SW480 (cell line): ENCODE measurements at regions not wholly inside any gene's neighbourhood (a gene's known extent, or its start where the extent isn't known, plus 50 kb on each side); places are given as distances from the start of the nearest gene placed in this dataset.
"Not testable (repeated sequence)": the region's sequence is repeated elsewhere in the genome, so short reads cannot be mapped to it uniquely, and the experiment has no call there.

Experiments used
- DNase-seq: peaks from one replicate; pipeline ENCODE4 v3.0.0-alpha.2; 2016; ENCODE audit warnings: low spot score

DNA sequence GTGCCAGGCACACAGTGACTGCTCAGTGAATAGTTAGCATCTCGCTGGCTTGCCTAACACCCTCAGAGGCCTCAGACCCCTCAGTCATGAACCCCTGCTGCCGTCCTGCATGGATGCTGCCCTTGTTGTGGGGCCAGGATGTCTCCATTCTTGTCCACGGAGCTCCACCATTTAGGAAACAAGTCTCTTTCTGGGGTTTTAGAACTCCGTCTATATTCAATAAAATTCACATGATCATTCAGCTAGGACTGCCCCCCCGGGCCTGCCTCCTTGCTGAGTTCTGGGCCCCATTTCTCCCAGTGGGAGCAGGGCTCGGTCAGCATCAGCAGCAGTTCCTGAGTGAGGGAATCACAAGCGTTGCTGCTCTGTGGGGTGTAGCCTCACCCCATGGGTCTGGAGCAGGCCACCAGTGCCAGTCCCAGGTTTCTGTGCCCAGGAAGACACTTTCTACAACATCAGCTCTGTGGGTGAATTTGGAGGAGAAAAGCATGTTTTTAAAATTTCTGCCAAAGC, 134.1 kb downstream of the RHOU start:
- DNase-seq: no peak

DNA sequence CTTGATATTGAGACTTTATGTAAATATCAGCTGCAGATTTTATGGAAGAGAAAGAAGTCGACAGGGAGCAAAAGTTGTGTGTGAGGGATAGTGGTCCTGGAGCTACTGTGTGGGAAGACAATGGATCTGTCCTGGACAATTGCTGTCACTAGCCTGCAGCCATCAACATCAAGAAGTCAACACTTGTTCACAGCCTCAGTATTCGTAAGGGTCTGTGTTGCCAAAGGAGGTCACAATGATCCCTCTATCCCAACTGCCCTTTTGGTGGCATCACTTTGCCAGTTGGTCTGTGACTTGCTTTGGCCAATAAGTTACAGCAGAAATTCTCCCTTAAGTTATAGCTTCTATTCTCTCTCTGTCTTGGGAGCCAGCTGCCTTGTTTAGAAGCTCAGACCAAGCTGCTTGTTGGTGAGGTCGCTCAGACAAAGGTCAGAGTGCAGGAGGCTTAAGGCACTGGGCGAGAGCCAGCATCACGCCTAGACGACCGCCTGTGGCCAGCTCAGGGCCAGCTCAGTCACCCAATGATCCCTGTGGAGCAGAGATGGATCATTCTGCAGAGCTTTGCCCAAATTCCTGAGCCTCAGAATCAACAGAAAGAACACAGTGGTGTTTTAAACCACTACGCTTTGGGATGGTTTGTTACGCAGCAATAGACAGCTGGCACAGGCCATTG, 134.9 kb downstream of the RHOU start:
- DNase-seq: no peak

DNA sequence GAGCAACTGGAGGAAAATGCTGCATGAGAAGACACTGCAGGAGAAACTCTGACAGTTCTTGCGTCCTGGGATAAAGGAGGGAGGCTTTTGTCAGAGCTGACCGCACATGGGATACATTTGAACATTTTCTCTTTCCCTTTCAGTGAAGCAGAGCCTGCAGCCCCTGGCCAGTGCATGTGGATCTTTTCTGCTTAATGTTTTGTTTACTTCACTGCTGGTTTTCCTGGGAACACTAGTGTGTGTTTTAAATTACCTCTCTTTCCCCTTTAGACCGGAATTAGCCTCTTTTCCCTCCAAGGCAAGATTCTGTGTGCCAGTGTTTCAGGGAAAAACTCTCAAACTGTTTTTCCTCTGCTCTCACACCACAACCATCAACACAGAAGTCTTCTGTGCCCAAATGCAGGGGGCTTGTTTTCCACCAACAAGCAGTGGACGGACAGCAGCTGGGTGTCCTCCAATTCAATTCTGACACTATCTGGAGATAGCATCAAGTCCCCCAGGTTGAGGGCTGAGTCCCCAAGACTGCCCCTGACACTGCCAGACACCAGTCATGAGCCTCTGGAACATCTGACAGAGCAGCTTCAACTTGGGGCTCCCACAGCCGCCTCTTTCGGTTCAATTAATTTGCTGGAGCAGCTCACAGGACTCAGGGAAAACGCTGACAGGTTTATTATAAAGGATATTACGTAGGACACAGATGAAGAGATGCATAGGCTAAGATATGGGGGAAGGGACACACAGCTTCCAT, 136.2 kb downstream of the RHOU start:
- DNase-seq: no peak

DNA sequence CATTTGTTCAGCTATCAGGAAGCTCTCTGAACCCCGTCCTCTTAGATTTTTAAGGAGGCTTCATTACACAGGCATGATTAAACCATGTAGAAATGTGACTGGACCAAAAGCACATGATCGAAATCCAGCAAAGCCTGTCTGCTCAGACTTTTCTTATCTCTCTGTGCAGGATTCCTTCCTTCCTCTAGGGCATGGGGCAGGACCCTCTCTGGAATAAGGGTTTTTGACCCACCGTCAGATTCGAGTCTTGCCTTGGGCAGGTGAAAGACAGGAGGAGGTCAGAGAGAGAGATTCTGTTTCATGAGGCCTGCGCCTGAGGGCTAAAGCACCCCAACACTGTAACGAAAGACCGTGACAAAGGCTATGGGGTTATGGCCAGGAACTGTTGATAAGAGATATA, 136.8 kb downstream of the RHOU start:
- no peak for DNase-seq

DNA sequence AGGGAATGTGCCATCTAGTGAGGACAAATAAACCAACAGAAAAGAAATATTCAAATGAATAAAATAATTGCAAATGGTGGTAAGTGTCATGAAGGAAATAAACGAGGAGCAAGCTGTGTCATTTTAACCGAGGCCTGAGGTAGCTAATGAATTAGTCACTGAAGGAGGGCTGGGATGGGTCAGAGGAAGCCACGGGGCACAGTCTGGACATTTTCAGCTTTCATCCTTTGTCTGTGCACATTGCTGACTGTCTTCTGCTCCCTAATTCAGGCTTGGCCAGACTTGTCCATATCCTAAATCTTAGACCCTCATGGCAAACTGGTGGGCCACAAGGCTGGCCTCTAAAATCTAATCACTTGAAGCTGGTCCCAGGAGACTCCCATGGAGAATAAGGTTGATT, 138.4 kb downstream of the RHOU start:
- no peak for DNase-seq

DNA sequence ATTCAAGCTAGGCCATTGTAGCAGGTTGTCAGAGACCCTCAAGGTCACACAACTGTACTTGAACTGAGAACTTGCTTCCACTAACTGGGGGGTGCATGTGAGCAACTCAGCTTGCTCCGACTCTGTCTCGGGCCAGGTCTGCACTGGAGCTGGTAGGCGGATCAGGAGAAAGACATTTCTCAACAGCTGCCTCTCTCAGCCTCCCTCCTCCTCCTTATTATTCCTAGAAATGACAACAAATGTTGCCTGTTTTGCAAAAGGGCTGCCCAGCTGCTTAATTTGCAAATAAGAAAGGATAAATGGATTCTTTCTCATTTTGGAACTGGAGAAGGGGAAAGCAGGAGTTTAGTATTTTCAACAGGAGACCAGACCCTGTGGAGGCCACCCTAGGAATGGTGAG, 140.5 kb downstream of the RHOU start:
- DNase-seq: no peak

DNA sequence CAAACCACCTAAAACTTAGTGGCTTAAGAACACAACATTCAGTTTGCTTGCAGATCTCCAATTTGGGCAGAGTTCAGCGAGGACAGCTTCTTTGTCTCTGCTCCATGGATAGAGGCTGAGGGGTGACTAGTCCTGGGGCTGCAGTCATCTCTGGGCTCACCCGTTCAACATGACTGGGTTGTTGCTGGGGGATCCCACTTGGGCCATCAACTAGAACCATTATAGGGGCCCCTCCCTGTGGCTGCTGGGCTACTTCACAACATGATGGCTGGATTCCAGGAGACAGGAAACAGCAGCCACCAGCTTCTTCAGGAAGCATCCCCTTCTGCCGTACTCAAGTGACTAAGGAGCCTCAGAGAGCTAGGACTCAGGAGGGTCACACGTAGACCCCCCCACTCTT, 140.9 kb downstream of the RHOU start:
- DNase-seq: no peak

DNA sequence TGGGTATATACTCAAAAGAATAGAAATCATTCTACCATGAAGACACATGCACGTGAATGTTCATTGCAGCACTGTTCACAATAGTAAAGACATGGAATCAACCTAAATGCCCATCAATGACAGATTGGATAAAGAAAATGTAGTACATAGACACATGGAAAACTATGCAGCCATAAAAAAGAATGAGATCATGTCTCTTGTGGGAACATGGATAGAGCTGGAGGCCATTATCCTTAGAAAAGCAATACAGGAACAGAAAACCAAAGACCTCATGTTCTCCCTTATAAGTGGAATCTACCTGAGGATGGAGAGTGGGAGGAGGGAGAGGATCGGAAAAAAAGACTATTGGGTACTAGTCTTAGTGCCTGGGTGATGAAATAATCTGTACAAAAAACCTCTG, 143.9 kb downstream of the RHOU start:
- DNase-seq: no peak

DNA sequence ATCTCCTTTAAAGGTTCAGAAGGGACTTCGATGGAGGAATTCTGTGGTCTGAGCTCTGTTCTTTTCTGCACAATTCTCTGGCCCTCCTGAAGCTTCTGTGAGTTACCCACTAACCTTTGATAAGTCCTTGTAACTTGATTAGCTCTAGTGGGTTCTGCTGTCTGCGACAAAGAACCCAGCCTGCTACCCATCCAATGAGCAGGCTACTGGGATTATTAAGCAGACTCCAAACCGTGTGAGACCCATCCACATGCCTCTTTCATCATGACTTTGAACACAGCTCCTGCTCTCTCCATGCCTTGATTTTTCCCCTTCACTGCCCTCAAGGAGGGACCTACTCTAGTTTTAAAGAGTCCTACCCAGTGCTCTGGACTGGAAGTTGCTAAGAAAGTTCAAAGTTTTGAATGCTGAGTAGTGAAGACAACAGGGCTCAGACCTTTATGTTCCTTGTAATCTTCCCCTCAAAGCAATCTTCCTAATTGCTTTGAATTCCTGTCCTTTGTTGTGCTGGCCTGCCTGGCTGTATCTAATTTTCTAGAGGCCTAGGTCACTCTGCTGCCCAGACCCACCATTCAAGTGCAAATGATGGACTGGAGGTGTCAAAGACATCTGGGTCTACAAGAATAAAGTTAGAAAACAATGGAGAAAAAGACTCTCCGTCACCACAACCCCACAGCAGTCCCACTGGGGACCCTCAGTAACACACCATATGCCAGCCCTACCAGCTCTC, 146.9 kb downstream of the RHOU start:
- no peak for DNase-seq

DNA sequence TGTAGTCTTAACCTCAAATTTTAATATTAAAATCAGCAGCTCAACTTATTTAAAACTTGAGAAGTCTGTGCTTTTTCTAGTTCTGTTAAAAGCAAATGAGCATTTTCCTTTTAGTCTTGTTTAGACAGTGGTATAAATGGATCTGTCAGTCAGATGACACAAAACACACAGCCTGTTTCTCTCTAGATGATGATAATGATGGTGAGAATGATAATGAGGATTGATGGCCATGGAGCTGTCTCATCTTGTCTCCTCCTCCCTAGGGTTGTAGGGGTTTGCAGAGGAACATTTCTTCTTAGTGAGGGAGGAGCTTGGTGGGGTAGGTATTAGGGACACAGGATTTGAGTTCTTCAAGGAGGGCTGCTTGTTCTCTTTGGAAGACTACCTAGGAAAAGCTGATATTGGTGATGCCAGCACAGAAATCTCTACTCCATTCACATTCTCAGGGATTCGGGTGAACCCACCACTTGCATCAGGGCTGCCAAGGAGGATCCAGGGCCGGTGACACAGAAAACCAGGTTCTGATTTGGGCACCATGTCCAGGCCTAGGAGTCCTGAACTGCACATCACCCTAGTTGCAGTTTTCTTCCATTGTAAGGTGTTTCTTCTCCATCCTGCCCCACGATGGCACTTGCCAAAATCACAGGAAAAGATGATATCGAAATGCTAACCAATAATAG, 147.6 kb downstream of the RHOU start:
- no peak for DNase-seq

DNA sequence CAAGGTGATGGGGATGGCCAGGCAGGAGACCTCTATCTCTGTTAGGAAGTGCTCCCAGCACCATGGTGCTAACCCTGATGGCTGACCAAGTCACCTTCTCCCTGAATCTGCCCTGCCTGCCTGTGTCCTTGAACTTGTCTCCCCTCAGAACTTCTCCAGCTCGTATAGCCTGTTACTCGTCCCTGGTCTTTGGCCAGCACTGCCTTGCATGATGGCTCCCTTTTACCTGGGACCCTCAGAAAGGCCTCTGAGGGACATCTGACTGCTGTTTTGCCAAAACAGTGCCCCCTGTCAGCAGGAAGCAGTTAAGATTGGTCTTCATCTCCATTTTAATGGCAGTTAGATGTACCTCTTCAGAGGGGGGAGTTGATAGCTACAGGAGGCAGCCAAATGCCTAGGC, 148.3 kb downstream of the RHOU start:
- DNase-seq: no peak

DNA sequence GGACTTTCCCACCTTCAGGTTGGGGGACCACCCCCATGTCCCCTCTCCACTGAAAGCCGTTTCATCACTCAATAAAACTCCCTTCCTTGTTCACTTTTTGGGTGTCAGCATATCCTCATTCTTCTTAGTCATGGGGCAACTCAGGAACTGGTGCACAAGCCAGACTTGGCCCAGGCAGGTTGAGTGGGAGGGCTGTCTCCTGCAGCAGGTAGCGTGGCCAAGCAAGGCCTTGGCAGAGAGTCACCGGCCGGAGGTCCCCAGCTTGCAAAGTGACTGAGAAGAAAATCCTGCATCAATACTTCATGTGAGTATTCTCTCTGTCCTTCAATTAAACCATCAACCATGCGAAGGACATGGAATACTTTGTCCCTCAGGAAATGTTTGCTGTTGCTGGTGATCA, 148.9 kb downstream of the RHOU start:
- DNase-seq: no peak

DNA sequence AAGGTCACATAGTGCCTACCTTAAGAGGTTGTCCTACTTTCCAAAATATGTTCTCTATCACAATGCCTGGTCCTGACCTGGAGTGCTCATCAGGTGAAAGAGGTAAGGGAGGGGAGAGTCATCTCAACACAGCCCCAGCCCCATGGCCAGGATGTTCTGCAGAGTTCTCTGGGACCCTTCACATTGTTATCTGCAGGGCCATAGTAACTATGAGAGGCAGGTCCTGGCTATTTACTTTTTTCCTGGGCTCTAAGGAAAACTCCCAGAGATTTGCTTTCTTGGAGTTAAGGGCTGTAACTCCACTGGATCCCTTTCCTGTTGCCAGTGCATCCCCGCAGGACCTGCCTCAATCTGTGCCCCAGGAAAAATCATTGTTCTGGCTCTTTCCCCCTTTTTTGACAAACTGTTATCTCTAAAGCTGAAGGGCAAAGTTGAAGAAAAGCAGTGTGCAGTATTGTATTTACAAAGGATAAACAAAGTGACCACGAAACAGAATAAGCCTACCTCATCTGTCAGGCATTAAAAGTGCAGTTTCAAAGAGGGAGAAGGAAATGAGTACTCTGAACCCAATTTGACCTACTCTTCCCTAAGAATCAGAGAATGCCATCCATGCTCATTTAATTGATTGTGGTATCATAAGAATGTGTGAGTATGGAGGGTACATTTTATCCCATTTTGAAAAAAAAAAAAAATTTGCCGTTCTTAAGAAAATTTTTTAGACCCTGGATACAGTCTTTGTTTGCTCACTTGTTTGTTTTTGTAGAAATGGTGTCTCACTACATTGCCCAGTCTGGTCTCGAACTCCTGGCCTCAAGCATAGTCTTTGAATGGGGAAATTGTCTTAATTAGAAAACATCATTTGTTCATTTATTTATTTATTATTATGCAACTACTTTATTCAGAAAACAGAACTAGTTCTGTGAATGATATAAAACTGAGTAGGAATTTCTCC, 149.6 kb downstream of the RHOU start:
- DNase-seq: no peak

DNA sequence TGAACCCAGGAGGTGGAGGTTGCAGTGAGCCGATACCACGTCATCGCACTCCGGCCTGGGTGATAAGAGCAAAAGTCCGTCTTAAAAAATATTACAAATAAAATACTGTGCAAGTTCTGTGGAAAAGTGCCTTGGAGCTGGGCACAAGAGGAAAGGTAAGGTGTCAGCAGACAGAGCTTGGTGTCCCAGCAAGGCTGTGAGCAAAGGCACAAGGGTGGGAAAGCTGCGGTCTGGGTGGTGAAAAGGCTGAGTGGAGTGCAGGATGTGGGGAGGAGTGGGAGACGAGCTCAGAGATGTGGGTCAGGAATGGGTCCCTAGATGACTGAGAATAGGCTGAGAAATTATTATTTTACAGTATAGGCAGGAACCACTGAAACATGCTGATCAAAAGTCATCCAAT, 150.6 kb downstream of the RHOU start:
- DNase-seq: no peak

DNA sequence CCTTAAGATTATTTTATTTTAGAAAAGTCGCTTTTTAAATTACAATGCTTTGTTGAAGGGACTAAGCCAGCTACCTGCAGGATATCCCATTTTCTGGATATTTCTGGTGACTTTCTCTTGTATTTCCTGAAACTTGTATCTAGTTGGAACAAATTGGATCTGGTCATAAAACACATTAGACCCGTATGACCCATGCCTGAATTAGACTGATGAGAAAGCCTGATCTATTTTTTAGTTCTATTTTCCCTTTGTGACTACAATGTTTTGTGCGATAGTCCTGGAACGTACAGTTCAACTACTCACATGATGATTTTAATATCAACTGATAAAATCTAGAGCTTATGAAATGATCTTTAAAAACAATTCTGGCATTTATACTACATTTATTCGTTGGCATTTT, 151.8 kb downstream of the RHOU start:
- no peak for DNase-seq

DNA sequence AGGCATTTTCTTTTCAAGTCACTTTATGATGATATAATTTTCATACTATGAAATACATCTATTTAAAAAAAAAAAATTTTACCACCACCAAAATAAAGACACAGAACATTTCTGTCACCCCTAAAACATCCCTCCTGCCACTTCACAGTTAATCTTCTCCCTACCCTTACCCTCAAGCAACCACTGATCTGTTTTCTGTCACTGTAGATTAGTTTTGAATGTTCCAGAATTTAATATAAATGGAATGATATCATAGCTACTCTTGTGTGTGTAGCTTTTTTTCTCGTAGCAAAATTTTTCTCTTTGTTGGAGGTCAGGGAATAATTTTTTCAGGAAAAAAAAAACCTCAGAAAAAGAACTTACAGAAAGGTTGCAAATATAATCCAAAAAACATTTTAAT, 152.7 kb downstream of the RHOU start:
- no peak for DNase-seq

DNA sequence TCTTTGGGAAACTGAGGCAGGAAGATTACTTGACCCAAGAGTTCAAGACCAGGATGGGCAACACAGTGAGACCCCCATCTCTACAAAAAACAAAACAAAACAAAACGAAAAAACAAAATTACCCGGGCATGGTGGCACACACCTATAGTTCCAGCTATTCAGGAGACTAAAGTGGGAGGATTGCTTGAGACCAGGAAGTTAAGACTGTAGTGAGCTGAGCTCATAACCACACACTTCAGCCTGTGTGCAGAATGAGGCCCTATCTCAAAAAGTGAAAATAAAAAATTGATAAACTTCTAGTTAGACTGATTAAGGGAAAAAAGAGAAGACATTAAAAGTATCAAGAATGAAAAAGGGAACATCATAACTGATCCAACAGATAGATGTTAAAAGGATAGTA, 154.0 kb downstream of the RHOU start:
- no peak for DNase-seq

DNA sequence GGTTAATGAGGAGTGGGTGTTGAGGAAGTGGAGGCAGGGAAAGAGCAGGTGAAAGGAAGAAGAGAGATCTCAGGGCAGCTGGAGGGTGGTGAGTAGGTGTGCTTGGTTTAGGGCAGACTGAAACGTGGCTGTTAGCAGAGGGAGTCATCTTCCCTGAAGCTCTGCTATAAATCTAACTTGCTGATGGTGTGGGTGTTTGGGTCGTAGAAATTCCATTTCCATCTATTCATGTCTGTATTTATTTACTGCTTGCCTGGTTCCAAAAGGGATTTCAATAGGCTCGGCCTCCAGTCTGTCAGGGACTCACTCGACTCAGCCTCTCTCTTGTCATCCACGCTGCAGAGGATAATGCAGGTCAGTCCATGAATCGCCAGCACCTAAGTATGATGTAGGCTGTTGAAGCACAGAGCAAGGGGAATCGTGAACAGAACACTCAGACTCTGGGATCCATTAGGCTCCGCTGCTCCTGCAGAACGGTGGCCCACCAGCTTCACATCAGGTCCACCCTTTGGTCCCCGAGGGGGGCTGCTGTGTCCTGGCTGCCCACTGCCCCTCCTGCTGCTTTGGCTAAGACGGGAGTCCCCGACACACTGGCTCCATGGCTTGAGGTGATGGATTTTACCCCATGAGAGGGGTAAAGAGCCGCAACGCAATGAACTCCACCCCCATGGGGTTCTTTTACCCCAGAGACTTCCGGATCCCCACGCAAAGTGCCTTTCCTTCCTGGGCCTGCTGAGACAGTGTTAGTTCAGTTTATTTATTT, 156.2 kb downstream of the RHOU start:
- DNase-seq: no peak

DNA sequence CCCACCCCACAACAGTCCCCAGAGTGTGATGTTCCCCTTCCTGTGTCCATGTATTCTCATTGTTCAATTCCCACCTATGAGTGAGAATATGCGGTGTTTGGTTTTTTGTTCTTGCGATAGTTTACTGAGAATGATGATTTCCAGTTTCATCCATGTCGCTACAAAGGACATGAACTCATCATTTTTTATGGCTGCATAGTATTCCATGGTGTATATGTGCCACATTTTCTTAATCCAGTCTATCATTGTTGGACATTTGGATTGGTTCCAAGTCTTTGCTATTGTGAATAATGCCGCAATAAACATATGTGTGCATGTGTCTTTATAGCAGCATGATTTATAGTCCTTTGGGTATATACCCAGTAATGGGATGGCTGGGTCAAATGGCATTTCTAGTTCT, 156.9 kb downstream of the RHOU start:
- DNase-seq: not testable (repeated sequence)

DNA sequence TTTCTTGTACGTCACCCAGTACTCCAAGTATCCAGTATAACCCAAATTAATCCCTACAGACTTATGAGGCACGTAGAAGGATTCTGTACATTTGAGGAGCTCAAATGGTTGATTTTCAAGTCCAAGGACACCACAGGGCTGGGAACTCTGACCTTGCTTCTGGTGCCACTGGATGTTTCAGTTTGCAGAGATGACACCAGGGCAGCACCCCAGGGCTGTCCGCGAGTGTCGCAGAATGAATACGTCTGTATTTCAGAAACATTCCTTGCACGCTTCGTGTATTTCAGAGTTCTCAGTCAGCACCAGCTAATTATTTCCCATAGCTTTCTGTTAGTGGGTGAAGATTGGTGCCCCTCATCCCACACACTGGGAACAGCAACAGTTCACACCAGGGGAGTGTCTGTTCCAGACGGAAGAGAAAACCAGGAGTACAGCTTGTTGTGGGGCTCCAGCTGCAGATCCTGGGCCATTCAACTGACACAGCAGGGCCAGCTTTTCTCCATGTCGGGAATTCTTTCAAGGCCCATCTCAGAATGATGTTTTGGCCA, 159.2 kb downstream of the RHOU start:
- DNase-seq: no peak
